Chondrocyte (in vitro differentiated cells): ENCODE measurements at regions not wholly inside any gene's neighbourhood (a gene's known extent, or its start where the extent isn't known, plus 50 kb on each side); places are given as distances from the start of the nearest gene placed in this dataset.
"Not testable (repeated sequence)": the region's sequence is repeated elsewhere in the genome, so short reads cannot be mapped to it uniquely, and the experiment has no call there.

Source experiments
- DNase-seq: peaks from one replicate; pipeline ENCODE4 v3.0.0; 2021; ENCODE audit warnings: mixed read lengths, low spot score
- H3K27ac Mint-ChIP-seq: one replicate; pipeline ENCODE4 v1.8.0; 2021; ENCODE audit warnings: mild to moderate bottlenecking, moderate library complexity, mixed read lengths; ENCODE audit not compliant: unreplicated experiment
- H3K27me3 Mint-ChIP-seq: 2 replicates; pipeline ENCODE4 v1.8.0; 2021; ENCODE audit warnings: low read depth, mixed read lengths
- H3K36me3 Mint-ChIP-seq: 2 replicates; pipeline ENCODE4 v1.8.0; 2021; ENCODE audit warnings: low read depth, mixed read lengths
- H3K4me1 Mint-ChIP-seq: 2 replicates; pipeline ENCODE4 v1.8.0; 2021; ENCODE audit warnings: low read depth, mild to moderate bottlenecking, mixed read lengths
- H3K4me3 Mint-ChIP-seq: one replicate; pipeline ENCODE4 v1.8.0; 2021; ENCODE audit warnings: mild to moderate bottlenecking, moderate library complexity, mixed read lengths; ENCODE audit not compliant: unreplicated experiment
- H3K9me3 Mint-ChIP-seq: 2 replicates; pipeline ENCODE4 v1.8.0; 2021; ENCODE audit warnings: low read depth, mixed read lengths
- TF ChIP-seq, protein P1 (sequence below): fragments of 200-600 bp; sonication (generic); IDR thresholded peaks from 2 replicates; pipeline ENCODE4 v1.5.0; 2021; ENCODE audit warnings: antibody characterized with exemption, mild to moderate bottlenecking, moderate library complexity

DNA sequence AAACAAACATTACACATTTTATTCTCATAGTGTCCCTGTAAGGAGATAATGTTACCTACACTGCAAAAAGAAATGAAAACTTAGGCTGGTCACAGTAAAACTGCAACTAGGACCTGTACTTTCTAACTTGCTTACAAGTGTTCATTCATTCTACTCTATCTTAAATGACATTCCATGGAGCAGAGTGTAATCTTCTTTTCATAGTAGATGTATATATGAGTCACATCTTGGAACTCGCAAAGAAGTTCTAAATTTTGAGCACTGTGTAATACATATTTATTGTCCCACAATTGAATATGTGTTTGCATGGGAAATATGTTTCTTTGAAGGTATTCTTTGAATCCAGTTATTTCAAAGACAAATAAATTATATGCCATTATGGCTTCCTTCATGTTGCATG lies 1258.5 kb upstream of the ADGRL2 start:
- H3K4me3 Mint-ChIP-seq, result no peak overlapping the region
- TF ChIP-seq, protein P1, sequence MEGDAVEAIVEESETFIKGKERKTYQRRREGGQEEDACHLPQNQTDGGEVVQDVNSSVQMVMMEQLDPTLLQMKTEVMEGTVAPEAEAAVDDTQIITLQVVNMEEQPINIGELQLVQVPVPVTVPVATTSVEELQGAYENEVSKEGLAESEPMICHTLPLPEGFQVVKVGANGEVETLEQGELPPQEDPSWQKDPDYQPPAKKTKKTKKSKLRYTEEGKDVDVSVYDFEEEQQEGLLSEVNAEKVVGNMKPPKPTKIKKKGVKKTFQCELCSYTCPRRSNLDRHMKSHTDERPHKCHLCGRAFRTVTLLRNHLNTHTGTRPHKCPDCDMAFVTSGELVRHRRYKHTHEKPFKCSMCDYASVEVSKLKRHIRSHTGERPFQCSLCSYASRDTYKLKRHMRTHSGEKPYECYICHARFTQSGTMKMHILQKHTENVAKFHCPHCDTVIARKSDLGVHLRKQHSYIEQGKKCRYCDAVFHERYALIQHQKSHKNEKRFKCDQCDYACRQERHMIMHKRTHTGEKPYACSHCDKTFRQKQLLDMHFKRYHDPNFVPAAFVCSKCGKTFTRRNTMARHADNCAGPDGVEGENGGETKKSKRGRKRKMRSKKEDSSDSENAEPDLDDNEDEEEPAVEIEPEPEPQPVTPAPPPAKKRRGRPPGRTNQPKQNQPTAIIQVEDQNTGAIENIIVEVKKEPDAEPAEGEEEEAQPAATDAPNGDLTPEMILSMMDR, result no peak
- DNase-seq, result no peak
- H3K9me3 Mint-ChIP-seq, result no peaks in the 10 kb centered on the region
- H3K4me1 Mint-ChIP-seq, result peaks cover 19% of the 10 kb centered on the region
- H3K27me3 Mint-ChIP-seq, result no peaks in the 10 kb centered on the region
- no peaks in the 10 kb centered on the region for H3K36me3 Mint-ChIP-seq
- H3K27ac Mint-ChIP-seq, result no peak overlapping the region

DNA sequence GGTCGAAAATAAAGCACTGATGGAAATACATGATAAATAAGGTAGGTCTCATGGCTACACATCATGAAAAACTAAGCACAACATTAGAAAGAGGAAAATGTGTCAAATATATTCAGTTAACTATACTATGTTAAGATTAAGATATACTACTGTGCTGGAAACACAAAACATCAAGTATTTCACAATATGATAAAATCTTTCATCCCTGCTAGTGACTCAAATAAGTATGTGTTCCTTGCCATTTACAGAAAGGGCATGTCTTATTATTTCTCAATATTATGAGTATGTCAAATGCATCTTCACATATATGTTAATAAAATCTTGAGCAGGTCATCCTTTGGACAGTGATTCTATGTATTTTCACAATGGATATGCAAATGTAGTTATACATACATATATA lies 1260.1 kb upstream of the ADGRL2 start:
- Mint-ChIP-seq H3K36me3 (no peaks in the 10 kb centered on the region), H3K27ac (no peak overlapping the region)
- DNase-seq, result no peak

GRCh38 chr1:80540149-80540548 lies 1260.6 kb upstream of the ADGRL2 start:
- no peak for DNase-seq
- TF ChIP-seq, protein P1, result no peak
- Mint-ChIP-seq H3K27ac (no peak overlapping the region), H3K4me1 (peaks cover 22% of the 10 kb centered on the region), H3K27me3 (no peaks in the 10 kb centered on the region), H3K4me3 (no peak overlapping the region), H3K9me3 (no peaks in the 10 kb centered on the region), H3K36me3 (no peaks in the 10 kb centered on the region)

More for the DNA sequence above, 1260.1 kb upstream of the ADGRL2 start:
- peaks cover 17% of the 10 kb centered on the region for H3K4me1 Mint-ChIP-seq
- TF ChIP-seq, protein P1, result no peak
- no peaks in the 10 kb centered on the region for H3K27me3 Mint-ChIP-seq
- no peaks in the 10 kb centered on the region for H3K9me3 Mint-ChIP-seq
- no peak overlapping the region for H3K4me3 Mint-ChIP-seq

- not testable (repeated sequence) for H3K27me3 Mint-ChIP-seq, H3K4me3 Mint-ChIP-seq
These were observed 1261.4 kb upstream of the ADGRL2 start for GRCh38 chr1:80539298-80539697.

DNA sequence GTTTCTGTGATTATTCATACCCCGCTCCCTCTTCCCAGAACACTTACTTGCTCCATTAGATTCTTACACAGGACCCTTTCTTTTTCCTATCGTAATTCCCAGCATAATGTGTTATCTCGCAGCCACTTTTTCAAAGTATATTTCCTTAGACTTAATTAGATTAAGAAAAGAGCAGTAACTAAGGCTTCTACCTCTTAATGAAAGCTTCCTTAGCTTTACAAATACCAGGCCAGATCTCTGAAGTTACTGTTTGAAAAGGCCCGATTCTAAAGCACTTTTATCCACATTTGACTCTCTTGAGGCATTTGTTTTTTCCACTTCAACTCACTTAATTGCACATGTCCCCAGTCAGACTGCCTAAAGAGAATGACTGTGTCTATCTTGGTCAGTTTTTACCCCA lies 1264.3 kb upstream of the ADGRL2 start:
- Mint-ChIP-seq H3K9me3 (no peaks in the 10 kb centered on the region), H3K4me1 (peaks cover 23% of the 10 kb centered on the region), H3K27me3 (no peaks in the 10 kb centered on the region), H3K27ac (no peak overlapping the region), H3K36me3 (no peaks in the 10 kb centered on the region), H3K4me3 (no peak overlapping the region)
- TF ChIP-seq, protein P1, result no peak
- no peak for DNase-seq

More at GRCh38 chr1:80539298-80539697, 1261.4 kb upstream of the ADGRL2 start:
- DNase-seq, H3K27ac Mint-ChIP-seq, H3K36me3 Mint-ChIP-seq, H3K9me3 Mint-ChIP-seq: not testable (repeated sequence)
- peaks cover 28% of the 10 kb centered on the region for H3K4me1 Mint-ChIP-seq

DNA sequence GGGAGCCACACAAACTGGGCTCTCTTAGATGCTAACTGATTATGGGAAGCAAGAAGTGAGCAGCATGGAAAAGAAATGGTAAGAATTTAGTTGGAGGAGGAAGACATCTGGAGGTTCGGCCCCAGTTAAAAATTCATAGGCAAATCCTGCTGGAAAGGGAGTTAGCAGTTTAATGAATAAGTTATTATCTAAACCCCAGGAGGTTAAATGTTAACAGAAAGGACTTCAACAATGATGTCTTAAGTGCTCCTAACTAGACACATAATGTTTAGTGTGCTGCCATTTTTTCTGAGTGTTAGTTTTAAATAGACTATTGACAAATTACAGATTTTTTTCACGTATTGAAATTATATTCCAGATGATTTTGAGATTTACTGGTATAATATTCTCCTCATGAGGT lies 1265.3 kb upstream of the ADGRL2 start:
- Mint-ChIP-seq H3K36me3 (no peaks in the 10 kb centered on the region), H3K4me1 (peaks cover 23% of the 10 kb centered on the region), H3K27ac (no peak overlapping the region), H3K4me3 (no peak overlapping the region), H3K27me3 (no peaks in the 10 kb centered on the region), H3K9me3 (no peaks in the 10 kb centered on the region)
- TF ChIP-seq, protein P1, result no peak
- no peak for DNase-seq
